ENCODE measurements at regions not wholly inside any gene's neighbourhood (a gene's known extent, or its start where the extent isn't known, plus 50 kb on each side); places are given as distances from the start of the nearest gene placed in this dataset.

DNA sequence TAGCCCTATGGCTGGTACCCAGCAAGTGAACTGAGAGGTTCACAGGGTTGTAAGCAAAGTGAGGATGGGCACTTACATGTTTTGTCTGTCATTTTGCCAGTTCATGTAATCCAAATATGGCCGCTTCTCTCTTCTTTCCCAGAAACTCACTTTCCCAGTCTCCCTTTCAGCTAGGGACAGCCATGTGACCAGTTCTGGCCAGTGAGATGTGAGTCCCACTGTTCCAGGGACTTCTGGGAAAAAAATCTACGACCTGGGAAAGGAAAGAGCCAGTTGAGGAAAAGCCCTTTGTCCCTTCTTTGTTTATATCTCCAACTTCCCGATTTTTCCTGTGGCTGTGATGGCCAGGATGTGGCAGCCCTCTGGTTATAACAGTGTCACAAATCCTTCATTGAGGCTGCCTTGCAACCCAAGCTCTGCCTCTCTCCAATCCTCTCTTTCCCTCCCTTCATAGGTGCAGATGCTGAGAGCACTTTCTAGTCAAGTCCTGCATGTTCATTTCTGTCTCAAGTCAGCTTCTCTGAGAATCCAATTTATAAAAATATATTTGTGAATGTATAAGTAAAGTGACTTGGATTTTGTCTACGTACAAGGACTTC lies 148.6 kb upstream of the ZFP64 start:
- DNase-seq (ENCODE audit: low spot score), result no peak
- in situ Hi-C loops (cut with MboI; ENCODE audit: low sequenced_read_pairs, unreplicated experiment), result no loop called here
- TF ChIP-seq CTCF (IDR thresholded peaks at IDR 0.05; ENCODE audit: borderline replicate concordance, control extremely low read depth, extremely low read depth, insufficient read depth, missing control alignments), result no peak

GRCh38 chr20:52332649-52333250 lies 141.2 kb upstream of the ZFP64 start:
- in situ Hi-C loops (cut with MboI; ENCODE audit: low sequenced_read_pairs, unreplicated experiment), result no loop called here
- no peak for TF ChIP-seq CTCF (IDR thresholded peaks at IDR 0.05; ENCODE audit: borderline replicate concordance, control extremely low read depth, extremely low read depth, insufficient read depth, missing control alignments)
- DNase-seq (ENCODE audit: low spot score), result no peak

DNA sequence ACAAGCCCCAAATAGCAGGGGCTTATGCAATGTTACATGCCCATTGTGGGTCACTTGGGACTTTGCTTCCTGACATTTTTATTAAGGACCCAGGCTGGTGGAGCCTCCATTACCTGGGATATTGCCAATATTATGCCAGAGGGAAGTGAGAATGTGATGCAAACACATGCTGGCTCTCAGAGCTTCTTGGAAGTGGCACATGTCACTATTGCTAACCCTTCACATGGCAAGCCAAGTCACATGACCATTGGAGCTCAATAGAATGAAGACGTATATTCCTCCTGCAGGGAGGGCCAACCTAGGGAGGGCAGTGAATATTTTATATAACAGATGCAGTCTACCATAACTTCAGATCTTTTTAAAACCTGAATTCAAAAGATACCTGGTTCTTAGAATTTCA lies 140.7 kb upstream of the ZFP64 start:
- TF ChIP-seq CTCF (IDR thresholded peaks at IDR 0.05; ENCODE audit: borderline replicate concordance, control extremely low read depth, extremely low read depth, insufficient read depth, missing control alignments), result no peak
- in situ Hi-C loops (cut with MboI; ENCODE audit: low sequenced_read_pairs, unreplicated experiment), result no loop called here

DNA sequence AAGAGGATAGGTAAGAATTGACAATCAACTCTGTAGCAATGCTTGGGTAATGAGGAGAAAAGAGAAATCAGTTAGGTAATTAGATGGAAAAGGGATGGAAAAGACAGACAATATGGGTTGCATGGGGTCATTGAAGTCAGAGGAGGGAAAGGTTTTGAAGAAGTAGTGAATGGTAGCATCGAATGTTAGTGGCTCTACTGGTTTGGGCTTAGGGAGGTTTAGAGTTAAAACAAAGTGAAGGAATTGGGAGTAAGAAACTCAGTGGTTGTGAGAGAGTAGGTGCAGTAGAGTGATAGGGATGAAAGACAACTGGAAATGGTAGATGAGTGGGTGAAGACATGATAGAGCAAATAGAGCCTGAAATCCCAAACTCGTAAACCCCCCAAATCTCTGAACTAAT lies 140.1 kb upstream of the ZFP64 start:
- no peak for DNase-seq (ENCODE audit: low spot score)
- in situ Hi-C loops (cut with MboI; ENCODE audit: low sequenced_read_pairs, unreplicated experiment), result no loop called here
- TF ChIP-seq CTCF (IDR thresholded peaks at IDR 0.05; ENCODE audit: borderline replicate concordance, control extremely low read depth, extremely low read depth, insufficient read depth, missing control alignments), result no peak

More for the DNA sequence above, 140.7 kb upstream of the ZFP64 start:
- DNase-seq (ENCODE audit: low spot score), result no peak

DNA sequence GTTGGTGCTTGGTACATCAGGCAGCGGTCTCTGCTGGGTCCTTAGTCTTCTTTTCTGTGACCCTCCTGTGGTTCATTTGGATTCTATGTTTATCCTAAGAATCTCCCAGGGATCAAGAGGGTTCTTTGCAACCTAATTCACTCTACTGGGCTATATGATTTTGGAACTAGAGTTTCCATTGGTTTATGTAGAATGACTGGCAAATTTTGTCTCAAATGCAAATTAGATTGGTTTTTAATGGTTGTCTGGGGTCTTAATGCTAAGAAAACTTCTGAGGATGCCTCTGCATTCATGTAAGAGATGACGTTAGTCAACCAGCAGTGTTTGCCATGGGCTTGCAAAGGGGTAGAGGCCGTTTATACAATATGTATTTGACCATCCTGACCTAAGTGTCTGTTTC lies 129.8 kb upstream of the ZFP64 start:
- TF ChIP-seq CTCF (IDR thresholded peaks at IDR 0.05; ENCODE audit: borderline replicate concordance, control extremely low read depth, extremely low read depth, insufficient read depth, missing control alignments), result no peak
- in situ Hi-C loops (cut with MboI; ENCODE audit: low sequenced_read_pairs, unreplicated experiment), result no loop called here
- no peak for DNase-seq (ENCODE audit: low spot score)

DNA sequence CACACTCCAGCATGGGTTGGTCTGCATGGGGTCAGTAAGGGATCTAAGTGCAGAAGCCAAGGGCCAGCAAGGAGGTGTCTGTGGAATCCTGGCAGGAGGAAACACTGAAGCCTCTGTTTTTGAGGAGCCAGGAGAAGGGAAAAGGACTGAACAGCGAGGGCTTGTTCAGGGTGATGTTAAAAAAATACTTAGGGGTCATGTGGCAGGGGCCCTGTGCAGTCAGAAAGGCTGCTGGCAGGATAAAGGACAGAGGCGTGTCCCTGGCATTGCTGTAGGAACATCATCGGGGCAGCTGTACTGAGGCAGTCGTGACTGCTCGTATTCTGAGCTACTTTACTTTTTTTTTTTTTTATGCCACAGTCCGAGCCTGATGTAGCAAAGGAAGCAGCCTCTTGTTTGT lies 127.1 kb upstream of the ZFP64 start:
- TF ChIP-seq CTCF (IDR thresholded peaks at IDR 0.05; ENCODE audit: borderline replicate concordance, control extremely low read depth, extremely low read depth, insufficient read depth, missing control alignments), result no peak
- in situ Hi-C loops (cut with MboI; ENCODE audit: low sequenced_read_pairs, unreplicated experiment), result no loop called here
- DNase-seq (ENCODE audit: low spot score), result no peak

Measured in GM13976 (cell line).